NAMALWA (cell line): ENCODE measurements at regions not wholly inside any gene's neighbourhood (a gene's known extent, or its start where the extent isn't known, plus 50 kb on each side); places are given as distances from the start of the nearest gene placed in this dataset.
"Not testable (repeated sequence)": the region's sequence is repeated elsewhere in the genome, so short reads cannot be mapped to it uniquely, and the experiment has no call there.

Experiments used
- DNase-seq: peaks from one replicate; pipeline ENCODE4 v3.0.0-alpha.2; 2015; ENCODE audit warnings: low spot score

DNA sequence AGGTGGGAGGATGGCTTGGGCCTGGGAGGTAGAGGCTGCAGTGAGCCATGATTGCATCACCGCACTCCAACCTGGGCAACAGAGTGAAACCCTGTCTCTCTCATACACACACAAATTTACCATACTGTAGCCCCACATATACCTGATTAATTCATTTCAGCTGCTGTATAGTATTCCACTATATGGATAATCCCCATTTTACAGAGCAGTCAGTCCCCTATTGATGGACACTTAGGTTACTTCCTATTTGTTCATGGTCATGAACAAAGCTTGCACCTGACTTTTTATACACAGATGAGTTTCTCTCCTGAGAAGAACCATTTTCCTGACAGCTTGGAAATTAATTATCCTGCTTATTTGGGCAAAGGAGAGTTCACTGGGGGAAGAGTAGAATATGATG is 59.2 kb downstream of the EMX2 start:
- no peak for DNase-seq

DNA sequence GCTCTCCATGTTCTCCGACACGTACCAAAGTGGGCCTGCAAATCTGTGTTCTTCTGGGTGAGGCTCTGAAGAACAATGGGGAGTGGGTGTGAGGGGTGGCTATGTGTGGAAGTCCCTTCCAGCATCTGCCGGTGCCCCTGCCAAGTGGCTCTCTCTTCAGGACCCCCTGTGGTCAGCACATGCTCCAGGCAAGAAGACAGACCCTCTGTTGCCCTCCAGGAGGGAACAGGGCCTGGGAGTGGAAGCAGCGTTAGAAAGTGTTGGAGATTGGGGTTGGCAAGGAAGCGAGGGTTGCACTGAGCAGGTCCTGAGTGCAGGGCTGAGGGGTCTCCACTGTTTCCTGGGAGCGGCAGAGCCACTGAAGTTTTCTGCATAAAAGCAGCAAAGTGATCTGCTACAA is 60.5 kb downstream of the EMX2 start:
- no peak for DNase-seq

DNA sequence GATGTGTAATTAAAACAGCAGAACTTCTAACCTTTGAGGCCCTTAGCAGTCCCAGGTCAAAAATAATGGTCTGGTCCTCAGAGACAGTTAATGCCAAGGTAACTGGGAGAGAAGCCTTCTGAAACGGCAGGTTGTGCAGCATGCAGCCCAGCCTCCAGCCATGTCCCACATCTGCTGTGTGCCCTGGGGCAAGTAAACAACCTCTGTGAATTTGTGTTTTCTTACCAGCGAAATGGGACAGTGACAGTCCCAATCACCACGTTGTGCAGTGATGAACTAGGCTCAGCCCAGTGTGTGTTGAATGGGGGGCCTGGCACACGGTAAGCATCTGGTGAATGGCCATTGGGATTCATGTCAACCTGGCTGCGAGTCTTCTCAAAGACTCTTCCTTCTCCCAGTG is 61.2 kb downstream of the EMX2 start:
- DNase-seq: no peak

DNA sequence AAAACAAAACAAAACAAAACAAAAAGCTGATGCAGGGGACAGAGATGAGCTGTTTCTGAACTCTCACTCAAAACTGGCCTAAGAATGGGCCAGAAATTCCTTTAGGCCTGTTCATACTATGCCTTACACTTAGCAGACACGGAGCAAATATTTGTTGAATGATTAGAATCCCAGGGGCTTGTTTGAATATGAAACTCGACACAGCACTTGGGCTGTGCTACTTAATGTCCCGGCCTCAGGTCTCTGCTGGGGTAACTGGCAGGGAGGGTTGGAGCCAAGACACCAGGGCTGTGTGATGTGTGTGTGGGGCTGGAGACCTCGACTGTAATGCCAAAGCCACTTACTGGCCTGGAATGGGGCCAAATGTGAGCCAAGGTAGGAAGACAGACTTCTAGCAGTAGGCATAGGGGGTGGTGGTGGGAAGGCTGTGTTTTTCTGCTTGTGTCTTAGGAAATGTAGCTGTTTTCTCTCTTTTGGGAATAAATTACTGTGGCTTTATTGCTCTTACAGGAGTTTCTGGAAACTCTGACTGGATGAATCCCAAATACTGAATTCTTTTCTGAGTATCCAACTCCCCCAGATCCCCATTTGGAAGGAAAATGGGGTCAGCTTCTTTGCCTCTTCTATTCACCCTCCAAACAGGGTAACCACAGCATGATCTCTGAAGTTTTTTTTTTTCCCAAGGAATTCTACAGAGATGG is 66.7 kb downstream of the EMX2 start:
- DNase-seq: no peak

DNA sequence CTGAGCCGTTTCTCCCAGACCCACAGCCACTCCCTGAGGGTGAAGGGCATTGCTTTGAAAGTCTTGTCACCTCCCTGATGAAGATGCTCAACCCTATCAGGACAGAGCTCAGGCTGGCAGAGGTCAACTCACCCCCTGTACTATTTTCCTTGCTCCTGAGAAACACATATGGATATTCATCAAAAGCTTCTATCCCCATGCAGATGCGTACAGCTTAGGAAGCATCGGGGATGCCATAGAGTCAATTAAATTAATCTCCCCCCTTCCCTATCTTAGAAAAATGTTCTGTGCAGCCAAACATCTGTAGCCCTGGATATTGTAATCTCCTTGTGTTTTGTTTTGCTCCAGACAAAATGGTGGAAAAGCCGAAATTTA is 67.2 kb downstream of the EMX2 start:
- no peak for DNase-seq

DNA sequence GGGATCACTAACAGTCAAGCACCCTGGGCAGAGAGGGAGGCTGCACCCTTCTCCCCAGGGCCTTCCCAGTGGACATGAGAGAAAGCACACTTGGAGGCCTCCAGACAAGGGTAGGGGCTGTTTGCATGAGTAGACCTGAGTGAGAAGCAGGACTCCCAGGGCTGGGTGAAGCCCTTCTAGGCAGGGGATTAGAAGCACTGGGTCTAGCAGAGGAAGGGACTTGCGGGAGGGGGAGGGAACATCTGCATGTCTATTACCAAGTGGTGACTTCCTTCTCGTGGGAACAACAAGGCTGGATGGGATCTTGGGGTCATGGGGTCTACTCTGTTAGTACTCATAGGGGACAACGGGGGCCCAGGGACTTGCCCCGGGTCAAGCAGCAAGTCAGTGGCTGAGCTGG is 67.8 kb downstream of the EMX2 start:
- no peak for DNase-seq

DNA sequence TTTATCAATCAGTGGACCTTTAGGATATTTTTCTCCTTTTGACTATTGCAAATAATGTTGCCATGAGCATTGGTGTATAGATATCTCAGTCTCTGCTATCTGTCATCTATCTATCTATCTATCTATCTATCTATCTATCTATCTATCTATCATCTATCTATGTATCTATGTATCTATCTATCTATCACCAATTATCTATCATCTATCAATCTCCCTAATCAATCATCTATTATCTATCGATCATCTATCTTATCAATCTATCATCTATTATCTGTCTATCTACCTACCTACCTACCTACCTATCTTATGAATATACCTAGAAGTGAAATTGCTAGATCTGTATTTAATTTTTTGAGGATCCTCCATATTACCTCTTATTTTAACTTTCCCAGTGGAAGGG is 69.6 kb downstream of the EMX2 start:
- no peak for DNase-seq

DNA sequence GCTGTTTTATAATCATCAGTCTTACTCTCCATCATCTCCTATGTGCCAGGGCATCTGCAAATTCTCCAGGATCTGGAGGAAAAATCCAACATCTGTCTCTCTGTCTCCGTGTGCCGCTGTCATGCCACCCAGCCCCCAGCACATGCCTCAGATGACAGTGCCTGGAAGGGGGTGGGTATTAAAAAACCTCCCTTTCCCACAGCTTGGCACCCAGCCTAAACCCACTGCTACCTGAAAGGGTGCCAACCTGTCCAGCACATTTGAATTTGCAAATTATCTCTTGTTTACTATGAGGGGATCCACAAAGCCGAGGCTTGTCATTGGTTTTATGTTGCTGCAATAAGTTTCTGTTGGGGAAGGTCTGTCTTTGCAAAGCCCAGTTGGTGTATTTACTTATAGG is 73.1 kb downstream of the EMX2 start:
- DNase-seq: no peak

- DNase-seq: no peak
Measured at GRCh38 chr10:117616179-117616578, 73.6 kb downstream of the EMX2 start.

GRCh38 chr10:117617086-117617485 is 74.5 kb downstream of the EMX2 start:
- no peak for DNase-seq

DNA sequence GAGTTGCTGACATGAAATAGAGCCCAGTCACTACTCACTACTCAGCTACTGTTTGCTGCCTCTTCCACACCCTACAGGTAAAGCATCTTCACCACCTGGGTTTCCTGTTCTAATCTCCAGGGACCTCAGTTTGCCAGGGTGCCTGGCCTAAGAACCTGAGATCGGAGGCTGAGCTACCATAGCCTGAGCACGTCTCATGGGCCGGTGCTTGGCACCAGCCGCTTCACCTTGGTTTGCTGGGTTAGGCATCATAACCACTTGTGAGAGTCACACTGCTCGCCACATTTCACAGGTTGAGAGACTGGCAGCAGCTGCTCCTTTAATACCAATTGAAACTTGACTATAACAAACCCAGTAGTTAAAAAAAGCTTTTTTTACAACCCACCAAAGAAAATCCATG is 75.1 kb downstream of the EMX2 start:
- no peak for DNase-seq

DNA sequence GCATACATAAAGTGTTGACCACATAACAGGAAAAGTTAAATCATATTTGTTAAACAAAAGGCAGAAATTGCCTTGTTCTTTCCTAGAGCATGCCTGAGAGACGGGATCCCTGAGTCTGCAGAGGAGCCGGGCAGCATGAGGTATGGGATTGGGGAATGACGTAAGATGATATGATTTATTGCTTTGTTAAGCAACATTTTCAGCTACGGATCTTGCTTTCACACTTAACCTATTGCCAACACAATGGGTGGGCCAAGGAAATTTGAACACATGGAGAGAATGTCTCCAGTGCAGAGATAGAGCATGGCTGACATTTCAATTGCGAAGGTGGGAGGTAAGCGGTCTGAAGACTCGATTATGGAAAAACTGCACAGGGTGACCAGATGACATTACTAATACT is 76.7 kb downstream of the EMX2 start:
- DNase-seq: no peak

- DNase-seq: no peak
Measured at GRCh38 chr10:117619707-117620405, 77.3 kb downstream of the EMX2 start.

DNA sequence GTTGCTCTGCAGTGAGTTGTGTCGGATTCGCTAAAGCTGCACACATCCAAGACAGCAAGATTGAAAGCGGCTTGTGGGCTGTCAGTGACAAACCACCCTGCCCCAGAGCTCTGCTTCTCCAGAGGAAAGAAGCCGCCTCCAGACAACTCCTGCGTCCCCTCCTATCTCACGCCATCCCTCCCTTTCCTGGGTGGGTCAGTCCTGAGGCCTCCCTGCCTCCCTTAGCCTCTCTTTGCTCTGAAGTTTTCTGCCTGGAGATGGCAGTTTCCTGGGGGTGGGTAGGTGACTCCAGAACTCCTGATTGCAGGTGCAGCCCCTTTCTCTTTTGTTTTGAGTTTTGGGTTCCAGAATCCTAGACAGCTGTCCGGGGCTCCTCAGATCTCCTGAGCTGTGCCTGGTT is 78.7 kb downstream of the EMX2 start:
- DNase-seq: no peak

DNA sequence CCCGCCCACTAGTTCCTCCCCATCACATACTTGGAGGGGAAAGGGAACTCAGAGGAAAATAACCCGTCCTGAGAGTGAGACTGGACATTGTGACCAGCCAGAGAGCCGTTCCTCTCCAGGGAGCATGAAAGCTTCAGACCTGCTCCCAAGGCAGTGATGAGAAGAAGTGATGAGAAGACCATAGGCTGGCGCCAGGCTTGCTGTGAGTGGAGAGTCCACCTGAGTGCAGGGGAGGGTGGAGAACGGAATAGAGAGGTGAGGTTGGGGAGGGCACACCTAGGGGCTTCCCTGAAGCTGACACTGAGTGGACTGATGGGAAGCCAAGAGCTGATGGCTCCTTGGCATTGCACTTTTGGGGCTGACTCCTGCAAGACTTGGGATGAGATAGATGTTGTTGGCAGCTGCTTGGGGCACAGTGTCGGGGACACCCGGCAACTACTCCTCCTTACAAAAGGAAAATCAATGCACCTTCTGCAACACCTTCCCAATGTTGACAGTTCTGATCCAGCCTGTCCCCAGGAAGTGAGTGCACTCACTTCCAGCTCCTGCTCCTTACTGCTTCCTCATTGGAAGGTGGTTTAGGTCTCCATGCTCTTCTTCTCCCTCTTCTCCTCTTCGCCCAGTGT is 79.4 kb downstream of the EMX2 start:
- no peak for DNase-seq

- DNase-seq: no peak
Measured at GRCh38 chr10:117622471-117623184, 80.1 kb downstream of the EMX2 start.

DNA sequence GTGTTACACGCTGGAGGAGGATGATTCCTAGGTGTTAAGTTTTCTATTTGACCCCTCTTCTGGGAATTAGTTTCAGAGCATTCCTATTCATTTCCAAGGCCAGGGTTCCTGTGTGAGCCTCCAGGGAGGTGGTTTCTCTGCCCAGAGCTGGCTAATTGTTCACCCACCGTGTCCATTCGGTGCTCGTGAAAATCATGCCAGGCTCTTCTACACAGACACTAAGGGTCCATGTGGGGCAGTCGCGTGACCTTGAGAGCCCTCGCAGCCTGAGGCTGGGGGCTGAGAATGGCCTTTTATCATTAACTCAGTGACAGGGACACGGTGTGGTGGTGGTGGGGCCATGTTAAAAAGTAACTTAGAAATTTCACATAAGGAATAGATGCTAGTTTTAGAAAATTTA is 83.7 kb downstream of the EMX2 start:
- DNase-seq: no peak

GRCh38 chr10:117627561-117627960 is 85.0 kb downstream of the EMX2 start:
- no peak for DNase-seq

- DNase-seq: not testable (repeated sequence)
Measured at GRCh38 chr10:117629717-117630116, 87.2 kb downstream of the EMX2 start.

GRCh38 chr10:117631276-117632145 is 89.0 kb downstream of the EMX2 start:
- no peak for DNase-seq

GRCh38 chr10:117632406-117632805 is 89.9 kb downstream of the EMX2 start:
- DNase-seq: no peak

GRCh38 chr10:117635826-117636225 is 93.3 kb downstream of the EMX2 start:
- no peak for DNase-seq
